PC-3 (cell line): ENCODE measurements at regions not wholly inside any gene's neighbourhood (a gene's known extent, or its start where the extent isn't known, plus 50 kb on each side); places are given as distances from the start of the nearest gene placed in this dataset.

ENCODE experiments used
- EZH2phosphoT487 ChIP-seq: fragments of 300-600 bp; sonication (generic); IDR thresholded peaks from 2 replicates; pipeline ENCODE4 v1.6.1; 2018; ENCODE audit warnings: mild to moderate bottlenecking, antibody characterized with exemption, low read length, borderline replicate concordance
- TF ChIP-seq, protein P1 (sequence below): fragments of 300-600 bp; sonication (generic); conservative IDR thresholded peaks from 2 replicates; pipeline ENCODE4 v1.5.1; 2017; ENCODE audit warnings: antibody characterized with exemption, low read depth, mild to moderate bottlenecking, low read length

DNA sequence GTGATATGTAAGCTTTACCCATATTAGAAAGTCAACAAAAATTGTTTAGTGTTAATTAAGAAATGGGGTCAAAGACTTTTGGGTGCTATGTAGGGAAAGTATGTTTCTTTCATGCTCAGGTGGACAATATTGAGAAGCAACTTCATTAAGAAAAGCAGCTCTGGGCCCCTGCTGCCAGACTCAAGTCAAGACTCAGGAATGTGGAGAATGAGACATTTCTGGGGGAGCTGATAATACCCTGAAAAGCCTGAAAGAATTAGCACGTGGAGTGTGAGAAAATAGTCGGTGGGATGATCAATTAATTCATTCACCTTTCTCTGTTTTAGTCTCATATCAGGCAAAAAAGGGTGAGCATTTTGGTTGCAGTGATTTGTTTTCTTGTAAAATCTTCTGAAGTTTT is 175.1 kb upstream of the IMPG1 start:
- TF ChIP-seq EZH2phosphoT487: no peak
- TF ChIP-seq, protein P1, sequence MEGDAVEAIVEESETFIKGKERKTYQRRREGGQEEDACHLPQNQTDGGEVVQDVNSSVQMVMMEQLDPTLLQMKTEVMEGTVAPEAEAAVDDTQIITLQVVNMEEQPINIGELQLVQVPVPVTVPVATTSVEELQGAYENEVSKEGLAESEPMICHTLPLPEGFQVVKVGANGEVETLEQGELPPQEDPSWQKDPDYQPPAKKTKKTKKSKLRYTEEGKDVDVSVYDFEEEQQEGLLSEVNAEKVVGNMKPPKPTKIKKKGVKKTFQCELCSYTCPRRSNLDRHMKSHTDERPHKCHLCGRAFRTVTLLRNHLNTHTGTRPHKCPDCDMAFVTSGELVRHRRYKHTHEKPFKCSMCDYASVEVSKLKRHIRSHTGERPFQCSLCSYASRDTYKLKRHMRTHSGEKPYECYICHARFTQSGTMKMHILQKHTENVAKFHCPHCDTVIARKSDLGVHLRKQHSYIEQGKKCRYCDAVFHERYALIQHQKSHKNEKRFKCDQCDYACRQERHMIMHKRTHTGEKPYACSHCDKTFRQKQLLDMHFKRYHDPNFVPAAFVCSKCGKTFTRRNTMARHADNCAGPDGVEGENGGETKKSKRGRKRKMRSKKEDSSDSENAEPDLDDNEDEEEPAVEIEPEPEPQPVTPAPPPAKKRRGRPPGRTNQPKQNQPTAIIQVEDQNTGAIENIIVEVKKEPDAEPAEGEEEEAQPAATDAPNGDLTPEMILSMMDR: no peak
